ENCODE measurements at regions not wholly inside any gene's neighbourhood (a gene's known extent, or its start where the extent isn't known, plus 50 kb on each side); places are given as distances from the start of the nearest gene placed in this dataset.
"Not testable (repeated sequence)": the region's sequence is repeated elsewhere in the genome, so short reads cannot be mapped to it uniquely, and the experiment has no call there.

GRCh38 chr2:175414882-175415487 lies 233.5 kb upstream of the ATP5MC3 start:
- no peak for DNase-seq (ENCODE audit: low read depth)

- DNase-seq (ENCODE audit: low read depth), result no peak
Observed at GRCh38 chr2:175414191-175414881, 232.8 kb upstream of the ATP5MC3 start.

- DNase-seq (ENCODE audit: low read depth), result not testable (repeated sequence)
Observed at GRCh38 chr2:175410941-175411340, 229.4 kb upstream of the ATP5MC3 start.

- DNase-seq (ENCODE audit: low read depth), result no peak
Observed at GRCh38 chr2:175404839-175405238, 223.3 kb upstream of the ATP5MC3 start.

- DNase-seq (ENCODE audit: low read depth), result no peak
Observed at GRCh38 chr2:175403599-175404221, 222.2 kb upstream of the ATP5MC3 start.

GRCh38 chr2:175402571-175402970 lies 221.1 kb upstream of the ATP5MC3 start:
- DNase-seq (ENCODE audit: low read depth), result no peak

GRCh38 chr2:175401956-175402469 lies 220.5 kb upstream of the ATP5MC3 start:
- DNase-seq (ENCODE audit: low read depth), result no peak

GRCh38 chr2:175400975-175401374 lies 219.5 kb upstream of the ATP5MC3 start:
- no peak for DNase-seq (ENCODE audit: low read depth)

- no peak for DNase-seq (ENCODE audit: low read depth)
Observed at GRCh38 chr2:175399326-175399725, 217.8 kb upstream of the ATP5MC3 start.

GRCh38 chr2:175398848-175399247 lies 217.3 kb upstream of the ATP5MC3 start:
- DNase-seq (ENCODE audit: low read depth), result no peak

GRCh38 chr2:175396696-175397095 lies 215.2 kb upstream of the ATP5MC3 start:
- DNase-seq (ENCODE audit: low read depth), result no peak

GRCh38 chr2:175393851-175394250 lies 212.3 kb upstream of the ATP5MC3 start:
- no peak for DNase-seq (ENCODE audit: low read depth)

- DNase-seq (ENCODE audit: low read depth), result no peak
Observed at GRCh38 chr2:175383286-175383685, 201.8 kb upstream of the ATP5MC3 start.

GRCh38 chr2:175373729-175374128 lies 192.2 kb upstream of the ATP5MC3 start:
- DNase-seq (ENCODE audit: low read depth), result no peak

- DNase-seq (ENCODE audit: low read depth), result no peak
Observed at GRCh38 chr2:175372704-175373701, 191.5 kb upstream of the ATP5MC3 start.

GRCh38 chr2:175371378-175371777 lies 189.9 kb upstream of the ATP5MC3 start:
- DNase-seq (ENCODE audit: low read depth), result no peak

GRCh38 chr2:175366815-175367214 lies 185.3 kb upstream of the ATP5MC3 start:
- DNase-seq (ENCODE audit: low read depth), result no peak

GRCh38 chr2:175363699-175364098 lies 182.2 kb upstream of the ATP5MC3 start:
- no peak for DNase-seq (ENCODE audit: low read depth)

- no peak for DNase-seq (ENCODE audit: low read depth)
Observed at GRCh38 chr2:175362331-175362730, 180.8 kb upstream of the ATP5MC3 start.

GRCh38 chr2:175359710-175360109 lies 178.2 kb upstream of the ATP5MC3 start:
- DNase-seq (ENCODE audit: low read depth), result no peak

- no peak for DNase-seq (ENCODE audit: low read depth)
Observed at GRCh38 chr2:175356901-175357300, 175.4 kb upstream of the ATP5MC3 start.

GRCh38 chr2:175355246-175355645 lies 173.7 kb upstream of the ATP5MC3 start:
- no peak for DNase-seq (ENCODE audit: low read depth)
